NT2/D1 (cell line): ENCODE measurements at regions not wholly inside any gene's neighbourhood (a gene's known extent, or its start where the extent isn't known, plus 50 kb on each side); places are given as distances from the start of the nearest gene placed in this dataset.

ENCODE experiments used
- DNase-seq: peaks from one replicate; pipeline ENCODE4 v3.0.0-alpha.2; 2011; ENCODE audit warnings: low read depth, low spot score
- H3K27me3 ChIP-seq: 2 replicates; pipeline ENCODE4 v1.6.0; 2011; ENCODE audit warnings: mild to moderate bottlenecking; ENCODE audit not compliant: insufficient read length, insufficient read depth
- H3K36me3 ChIP-seq: 2 replicates; pipeline ENCODE4 v1.6.1; 2011; ENCODE audit warnings: mild to moderate bottlenecking, low read length, mixed read lengths; ENCODE audit not compliant: insufficient read depth, insufficient read length
- H3K4me1 ChIP-seq: 2 replicates; pipeline ENCODE4 v1.5.1; 2011; ENCODE audit not compliant: insufficient read depth, insufficient read length
- H3K4me3 ChIP-seq: 2 replicates; pipeline ENCODE4 v1.5.1; 2011; ENCODE audit warnings: low read depth; ENCODE audit not compliant: insufficient read length
- H3K9ac ChIP-seq: 2 replicates; pipeline ENCODE4 v1.6.0; 2011; ENCODE audit warnings: low read depth; ENCODE audit not compliant: insufficient read length
- H3K9me3 ChIP-seq: 2 replicates; pipeline ENCODE4 v1.5.1; 2011; ENCODE audit warnings: mild to moderate bottlenecking, low read length; ENCODE audit not compliant: insufficient read depth
- SUZ12 ChIP-seq: IDR thresholded peaks from 2 replicates; pipeline ENCODE4 v1.6.1; 2011; ENCODE audit not compliant: insufficient read length, insufficient read depth; ENCODE audit errors: extremely low read depth
- YY1 ChIP-seq: IDR thresholded peaks from 2 replicates; pipeline ENCODE4 v1.6.1; 2011; ENCODE audit not compliant: insufficient read length, insufficient read depth
- ZNF274 ChIP-seq: IDR thresholded peaks from 2 replicates; pipeline ENCODE4 v1.6.1; 2011; ENCODE audit warnings: mild to moderate bottlenecking, low read depth, low read length

DNA sequence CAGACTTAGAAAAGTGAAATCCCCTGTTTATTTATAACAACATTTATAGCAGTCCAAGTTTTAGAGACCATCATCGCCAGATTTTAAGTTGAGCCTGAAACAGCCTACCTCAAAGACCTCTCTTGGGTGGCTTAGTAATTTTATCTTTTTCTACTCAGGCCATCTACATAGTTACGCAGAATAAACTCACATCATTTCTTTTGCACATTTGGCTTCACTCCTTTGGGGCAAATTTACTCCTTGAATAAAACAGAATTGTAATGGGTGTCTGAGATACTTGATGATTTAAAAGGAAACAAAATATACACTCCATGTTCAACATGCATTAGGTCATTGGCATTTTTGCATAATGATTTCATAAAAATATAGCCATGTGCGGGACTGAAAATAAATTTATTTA lies 104.7 kb upstream of the TSPAN8 start:
- H3K36me3 ChIP-seq, result no peaks in the 10 kb centered on the region
- H3K9me3 ChIP-seq, result no peaks in the 10 kb centered on the region
- no peak overlapping the region for H3K4me3 ChIP-seq
- no peaks in the 10 kb centered on the region for H3K4me1 ChIP-seq
- no peaks in the 10 kb centered on the region for H3K27me3 ChIP-seq
- DNase-seq, result no peak
- no peak overlapping the region for H3K9ac ChIP-seq
- TF ChIP-seq SUZ12 (no peak), YY1 (no peak), ZNF274 (no peak)

GRCh38 chr12:71252473-71252872 lies 94.7 kb upstream of the TSPAN8 start:
- DNase-seq, result no peak
- Histone ChIP-seq H3K36me3 (no peaks in the 10 kb centered on the region), H3K4me1 (no peaks in the 10 kb centered on the region), H3K9me3 (peaks cover 20% of the 10 kb centered on the region), H3K4me3 (no peak overlapping the region), H3K9ac (no peak overlapping the region), H3K27me3 (no peaks in the 10 kb centered on the region)
- no peak for TF ChIP-seq YY1
- TF ChIP-seq SUZ12, result no peak
- TF ChIP-seq ZNF274, result no peak

- no peak for TF ChIP-seq ZNF274
- no peak for TF ChIP-seq YY1
- no peak for TF ChIP-seq SUZ12
- H3K4me1 ChIP-seq, result no peaks in the 10 kb centered on the region
- DNase-seq, result no peak
- H3K4me3 ChIP-seq, result no peak overlapping the region
- peaks cover 20% of the 10 kb centered on the region for H3K9me3 ChIP-seq
- no peaks in the 10 kb centered on the region for H3K27me3 ChIP-seq
- no peaks in the 10 kb centered on the region for H3K36me3 ChIP-seq
- no peak overlapping the region for H3K9ac ChIP-seq
Observed at GRCh38 chr12:71250166-71250565, 92.4 kb upstream of the TSPAN8 start.

- no peak for DNase-seq
- Histone ChIP-seq H3K9ac (no peak overlapping the region), H3K36me3 (no peaks in the 10 kb centered on the region), H3K4me3 (no peak overlapping the region), H3K4me1 (no peaks in the 10 kb centered on the region), H3K9me3 (peaks cover 3% of the 10 kb centered on the region; the same call in 1 of the 2 replicates), H3K27me3 (no peaks in the 10 kb centered on the region)
- no peak for TF ChIP-seq ZNF274
- TF ChIP-seq YY1, result no peak
- TF ChIP-seq SUZ12, result no peak
Observed at GRCh38 chr12:71243370-71243769, 85.6 kb upstream of the TSPAN8 start.

DNA sequence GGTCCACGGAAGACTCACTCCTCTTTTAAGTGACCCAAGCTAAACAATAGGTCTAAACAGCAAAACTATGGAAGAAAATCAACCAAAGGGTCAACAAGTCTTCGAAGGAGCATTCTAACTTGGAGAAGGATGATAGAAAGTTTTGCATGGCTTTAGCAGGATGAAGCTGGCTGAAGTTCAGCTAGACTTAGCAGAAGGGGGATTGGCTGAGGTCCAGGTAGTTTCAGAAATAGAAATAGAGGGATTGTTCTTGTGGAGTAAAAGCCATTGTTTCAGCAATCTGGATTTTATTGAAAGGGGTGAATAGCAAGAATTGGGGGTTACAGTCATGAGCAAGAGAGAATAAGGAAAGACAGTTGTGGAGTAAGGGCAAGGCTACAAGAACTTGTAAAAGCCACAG lies 84.7 kb upstream of the TSPAN8 start:
- H3K9me3 ChIP-seq, result 0 out of 2 replicates have a peak, but pooled peaks cover 3% of the 10 kb centered on the region
- H3K9ac ChIP-seq, result no peak overlapping the region
- H3K4me3 ChIP-seq, result no peak overlapping the region
- no peaks in the 10 kb centered on the region for H3K36me3 ChIP-seq
- DNase-seq, result no peak
- H3K27me3 ChIP-seq, result no peaks in the 10 kb centered on the region
- H3K4me1 ChIP-seq, result no peaks in the 10 kb centered on the region
- TF ChIP-seq YY1 (no peak), SUZ12 (no peak), ZNF274 (no peak)

GRCh38 chr12:71240946-71241345 lies 83.1 kb upstream of the TSPAN8 start:
- Histone ChIP-seq H3K9ac (no peak overlapping the region), H3K36me3 (no peaks in the 10 kb centered on the region), H3K4me1 (no peaks in the 10 kb centered on the region), H3K4me3 (no peak overlapping the region), H3K27me3 (no peaks in the 10 kb centered on the region), H3K9me3 (0 out of 2 replicates have a peak, but pooled peaks cover 3% of the 10 kb centered on the region)
- no peak for TF ChIP-seq ZNF274
- no peak for TF ChIP-seq YY1
- TF ChIP-seq SUZ12, result no peak
- DNase-seq, result no peak

- H3K9ac ChIP-seq, result no peak overlapping the region
- TF ChIP-seq YY1 (no peak), ZNF274 (no peak), SUZ12 (no peak)
- H3K27me3 ChIP-seq, result no peaks in the 10 kb centered on the region
- H3K9me3 ChIP-seq, result 0 out of 2 replicates have a peak, but pooled peaks cover 3% of the 10 kb centered on the region
- no peak for DNase-seq
- H3K4me3 ChIP-seq, result no peak overlapping the region
- no peaks in the 10 kb centered on the region for H3K36me3 ChIP-seq
- H3K4me1 ChIP-seq, result no peaks in the 10 kb centered on the region
Observed at GRCh38 chr12:71239731-71240130, 81.9 kb upstream of the TSPAN8 start.

DNA sequence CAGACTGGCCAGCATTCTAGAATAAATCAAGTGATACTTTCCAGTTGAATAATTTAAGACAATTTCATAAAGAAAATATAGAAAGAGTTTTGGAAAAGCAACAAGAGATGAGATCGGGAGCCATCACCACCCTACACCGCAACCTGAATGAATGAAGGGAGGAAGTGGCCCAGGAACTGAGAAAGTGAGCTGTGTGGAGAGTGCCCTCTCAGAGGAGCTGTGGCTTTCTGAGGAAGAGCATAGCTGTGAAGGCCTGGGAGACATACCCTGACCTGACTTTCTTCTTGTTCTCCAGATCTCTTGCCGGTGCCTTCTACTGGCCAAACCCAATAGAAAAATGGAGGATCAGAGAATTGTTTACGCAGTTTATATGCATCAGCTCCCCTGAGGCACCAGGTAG lies 79.3 kb upstream of the TSPAN8 start:
- H3K36me3 ChIP-seq, result no peaks in the 10 kb centered on the region
- 0 out of 2 replicates have a peak, but pooled peaks cover 3% of the 10 kb centered on the region for H3K9me3 ChIP-seq
- no peak overlapping the region for H3K9ac ChIP-seq
- H3K4me1 ChIP-seq, result no peaks in the 10 kb centered on the region
- H3K27me3 ChIP-seq, result no peaks in the 10 kb centered on the region
- DNase-seq, result no peak
- no peak overlapping the region for H3K4me3 ChIP-seq
- TF ChIP-seq SUZ12, result no peak
- no peak for TF ChIP-seq ZNF274
- TF ChIP-seq YY1, result no peak
